HAP-1 (cell line): ENCODE measurements at regions not wholly inside any gene's neighbourhood (a gene's known extent, or its start where the extent isn't known, plus 50 kb on each side); places are given as distances from the start of the nearest gene placed in this dataset.

Source experiments
- DNase-seq, 2 experiments: peaks; one replicate each; pipeline ENCODE4 v3.0.0-alpha.2; 2016 to 2020; ENCODE audit warnings: low spot score in 2 of 2
- H3K27me3 ChIP-seq: fragments of 250-450 bp; sonication (Bioruptor Pico); 2 replicates; pipeline ENCODE4 v1.5.1; 2020; ENCODE audit warnings: low read depth, mild to moderate bottlenecking, moderate library complexity
- H3K36me3 ChIP-seq: fragments of 250-450 bp; sonication (Bioruptor Pico); replicated peaks from 2 replicates; pipeline ENCODE4 v1.5.1; 2020; ENCODE audit warnings: mild to moderate bottlenecking
- H3K4me1 ChIP-seq: fragments of 250-450 bp; sonication (Bioruptor Pico); 2 replicates; pipeline ENCODE4 v1.5.1; 2020; ENCODE audit warnings: mild to moderate bottlenecking
- H3K4me3 ChIP-seq: fragments of 250-450 bp; sonication (Bioruptor Pico); 2 replicates; pipeline ENCODE4 v1.5.1; 2020; ENCODE audit warnings: mild to moderate bottlenecking, moderate library complexity
- H3K9me3 ChIP-seq: fragments of 250-450 bp; sonication (Bioruptor Pico); 2 replicates; pipeline ENCODE4 v1.5.1; 2020; ENCODE audit warnings: mild to moderate bottlenecking, moderate library complexity
- in situ Hi-C: fragments of 300-500 bp; cut with MboI; formaldehyde crosslinking; loops from 3 replicates; pipeline ENCODE4 v1.14.3; 2020; ENCODE audit warnings: low sequenced_read_pairs, inconsistent platforms, mixed read lengths

GRCh38 chr2:155663265-155663664 is 669.3 kb downstream of the NR4A2 start:
- in situ Hi-C loops = no loop called here
- Histone ChIP-seq H3K9me3 (no peaks in the 10 kb centered on the region), H3K4me3 (no peak overlapping the region), H3K36me3 (no peaks in the 10 kb centered on the region), H3K4me1 (no peaks in the 10 kb centered on the region), H3K27me3 (no peaks in the 10 kb centered on the region)
- DNase-seq = no peak

GRCh38 chr2:155662224-155662623 is 670.3 kb downstream of the NR4A2 start:
- DNase-seq = no peak
- H3K4me3 ChIP-seq = no peak overlapping the region
- no peaks in the 10 kb centered on the region for H3K27me3 ChIP-seq
- H3K36me3 ChIP-seq = no peaks in the 10 kb centered on the region
- no peaks in the 10 kb centered on the region for H3K4me1 ChIP-seq
- in situ Hi-C loops = no loop called here
- no peaks in the 10 kb centered on the region for H3K9me3 ChIP-seq

GRCh38 chr2:155653176-155653575 is 679.3 kb downstream of the NR4A2 start:
- H3K36me3 ChIP-seq = no peaks in the 10 kb centered on the region
- peaks cover 15% of the 10 kb centered on the region for H3K4me1 ChIP-seq
- in situ Hi-C loops = no loop called here
- H3K9me3 ChIP-seq = no peaks in the 10 kb centered on the region
- H3K27me3 ChIP-seq = no peaks in the 10 kb centered on the region
- no peak overlapping the region for H3K4me3 ChIP-seq
- DNase-seq = no peak

- Histone ChIP-seq H3K27me3 (no peaks in the 10 kb centered on the region), H3K9me3 (no peaks in the 10 kb centered on the region), H3K4me3 (no peak overlapping the region), H3K36me3 (no peaks in the 10 kb centered on the region), H3K4me1 (peaks cover 15% of the 10 kb centered on the region)
- in situ Hi-C loops = no loop called here
- DNase-seq = peak in 1 of 2 experiments; percentile 54
Observed at GRCh38 chr2:155651851-155652250, 680.7 kb downstream of the NR4A2 start.

GRCh38 chr2:155645791-155646190 is 686.7 kb downstream of the NR4A2 start:
- in situ Hi-C loops = no loop called here
- Histone ChIP-seq H3K36me3 (no peaks in the 10 kb centered on the region), H3K4me1 (no peaks in the 10 kb centered on the region), H3K27me3 (no peaks in the 10 kb centered on the region), H3K9me3 (no peaks in the 10 kb centered on the region), H3K4me3 (no peak overlapping the region)
- DNase-seq = no peak

GRCh38 chr2:155643056-155643775 is 689.3 kb downstream of the NR4A2 start:
- peaks cover 9% of the 10 kb centered on the region for H3K4me1 ChIP-seq
- DNase-seq = no peak
- no peak overlapping the region for H3K4me3 ChIP-seq
- no peaks in the 10 kb centered on the region for H3K36me3 ChIP-seq
- no peaks in the 10 kb centered on the region for H3K9me3 ChIP-seq
- in situ Hi-C loops = no loop called here
- H3K27me3 ChIP-seq = no peaks in the 10 kb centered on the region

GRCh38 chr2:155633887-155634570 is 698.5 kb downstream of the NR4A2 start:
- H3K36me3 ChIP-seq = no peaks in the 10 kb centered on the region
- DNase-seq = no peak
- H3K4me3 ChIP-seq = no peak overlapping the region
- H3K4me1 ChIP-seq = peaks cover under 1% of the 10 kb centered on the region
- H3K27me3 ChIP-seq = no peaks in the 10 kb centered on the region
- no peaks in the 10 kb centered on the region for H3K9me3 ChIP-seq
- in situ Hi-C loops = no loop called here

GRCh38 chr2:155633060-155633839 is 699.3 kb downstream of the NR4A2 start:
- Histone ChIP-seq H3K4me3 (no peak overlapping the region), H3K4me1 (no peaks in the 10 kb centered on the region), H3K27me3 (no peaks in the 10 kb centered on the region), H3K9me3 (no peaks in the 10 kb centered on the region), H3K36me3 (no peaks in the 10 kb centered on the region)
- in situ Hi-C loops = no loop called here
- DNase-seq = no peak

GRCh38 chr2:155630760-155631159 is 701.8 kb downstream of the NR4A2 start:
- in situ Hi-C loops = no loop called here
- Histone ChIP-seq H3K27me3 (no peaks in the 10 kb centered on the region), H3K4me3 (no peak overlapping the region), H3K4me1 (no peaks in the 10 kb centered on the region), H3K9me3 (no peaks in the 10 kb centered on the region), H3K36me3 (no peaks in the 10 kb centered on the region)
- no peak for DNase-seq

GRCh38 chr2:155622443-155622842 is 710.1 kb downstream of the NR4A2 start:
- no peaks in the 10 kb centered on the region for H3K4me1 ChIP-seq
- no peaks in the 10 kb centered on the region for H3K9me3 ChIP-seq
- H3K27me3 ChIP-seq = no peaks in the 10 kb centered on the region
- in situ Hi-C loops = no loop called here
- no peak overlapping the region for H3K4me3 ChIP-seq
- H3K36me3 ChIP-seq = no peaks in the 10 kb centered on the region
- DNase-seq = no peak

- DNase-seq = no peak
- in situ Hi-C loops = no loop called here
- Histone ChIP-seq H3K27me3 (no peaks in the 10 kb centered on the region), H3K9me3 (no peaks in the 10 kb centered on the region; the same call in 1 of the 2 replicates), H3K4me3 (no peak overlapping the region), H3K36me3 (no peaks in the 10 kb centered on the region), H3K4me1 (no peaks in the 10 kb centered on the region)
Observed at GRCh38 chr2:155600914-155601760, 731.4 kb downstream of the NR4A2 start.

GRCh38 chr2:155600296-155600695 is 732.2 kb downstream of the NR4A2 start:
- Histone ChIP-seq H3K36me3 (no peaks in the 10 kb centered on the region), H3K27me3 (no peaks in the 10 kb centered on the region), H3K4me1 (no peaks in the 10 kb centered on the region), H3K9me3 (no peaks in the 10 kb centered on the region; the same call in none of the 2 replicates), H3K4me3 (no peak overlapping the region)
- in situ Hi-C loops = no loop called here
- DNase-seq = no peak

GRCh38 chr2:155599834-155600233 is 732.7 kb downstream of the NR4A2 start:
- Histone ChIP-seq H3K27me3 (no peaks in the 10 kb centered on the region), H3K4me3 (no peak overlapping the region), H3K9me3 (no peaks in the 10 kb centered on the region; the same call in none of the 2 replicates), H3K36me3 (no peaks in the 10 kb centered on the region), H3K4me1 (no peaks in the 10 kb centered on the region)
- DNase-seq = no peak
- in situ Hi-C loops = no loop called here
